ENCODE measurements at regions not wholly inside any gene's neighbourhood (a gene's known extent, or its start where the extent isn't known, plus 50 kb on each side); places are given as distances from the start of the nearest gene placed in this dataset.

- DNase-seq, result peak; percentile 81 to 84
Measured at GRCh38 chr3:194738254-194739093, 52.8 kb downstream of the FAM43A start.

DNA sequence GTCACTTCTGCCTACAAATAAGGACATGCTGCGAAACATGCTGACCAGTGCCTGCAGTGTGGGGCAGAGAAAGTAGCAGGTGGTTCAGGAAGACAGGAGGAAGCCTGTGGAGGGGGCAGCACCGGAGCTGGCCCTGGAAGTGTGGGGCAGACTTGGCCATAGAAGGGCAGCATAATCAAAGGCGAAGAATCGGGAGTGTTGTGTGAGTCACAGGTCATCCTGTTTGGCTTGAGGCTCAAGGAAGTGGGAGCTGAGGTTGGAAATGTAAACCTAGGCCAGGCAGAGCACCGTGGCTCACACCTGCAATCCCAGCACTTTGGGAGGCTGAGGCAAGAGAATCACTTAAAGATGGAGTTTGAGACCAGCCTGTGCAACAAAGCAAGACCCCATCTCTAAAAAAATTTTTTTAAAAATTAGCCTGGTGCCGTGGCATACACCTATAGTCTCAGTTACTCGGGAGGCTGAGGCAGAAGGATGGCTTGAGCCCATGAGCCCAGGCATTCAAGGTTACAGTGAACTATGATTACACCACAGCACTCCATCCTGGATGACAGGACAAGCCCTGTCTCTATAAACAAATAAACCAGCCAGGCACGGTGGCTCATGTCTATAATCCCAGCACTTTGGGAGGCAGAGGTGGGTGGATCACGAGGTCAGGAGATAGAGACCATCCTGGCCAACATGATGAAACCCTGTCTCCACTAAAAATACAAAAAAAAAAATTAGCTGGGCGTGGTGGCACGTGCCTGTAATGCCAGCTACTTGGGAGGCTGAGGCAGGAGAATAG lies 54.0 kb downstream of the FAM43A start:
- DNase-seq, result no peak

GRCh38 chr3:194740859-194741491 lies 55.3 kb downstream of the FAM43A start:
- no peak for DNase-seq

- DNase-seq, result no peak
Measured at GRCh38 chr3:194741916-194742315, 56.2 kb downstream of the FAM43A start.

DNA sequence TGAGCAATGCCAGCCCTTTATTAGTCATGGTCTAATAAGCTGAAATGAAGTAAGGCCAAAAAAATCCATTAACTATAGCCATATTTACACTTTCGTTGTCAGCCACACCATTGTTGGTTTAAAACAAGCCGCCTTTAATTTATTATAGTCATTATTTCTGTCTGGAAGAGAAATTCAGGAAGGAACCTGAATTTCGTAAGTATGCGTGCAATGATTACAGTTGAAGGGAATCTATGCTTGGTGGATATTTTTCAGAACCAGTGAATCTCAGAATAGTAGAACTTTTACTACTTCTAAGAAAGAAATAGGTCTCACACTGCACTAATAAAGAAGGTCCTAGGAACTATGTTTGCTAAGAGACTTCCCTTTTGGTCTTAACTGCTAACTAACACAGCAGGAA lies 59.1 kb downstream of the FAM43A start:
- no peak for DNase-seq

GRCh38 chr3:194745422-194746184 lies 59.9 kb downstream of the FAM43A start:
- DNase-seq, result no peak

GRCh38 chr3:194748225-194748624 lies 62.5 kb downstream of the FAM43A start:
- DNase-seq, result no peak

DNA sequence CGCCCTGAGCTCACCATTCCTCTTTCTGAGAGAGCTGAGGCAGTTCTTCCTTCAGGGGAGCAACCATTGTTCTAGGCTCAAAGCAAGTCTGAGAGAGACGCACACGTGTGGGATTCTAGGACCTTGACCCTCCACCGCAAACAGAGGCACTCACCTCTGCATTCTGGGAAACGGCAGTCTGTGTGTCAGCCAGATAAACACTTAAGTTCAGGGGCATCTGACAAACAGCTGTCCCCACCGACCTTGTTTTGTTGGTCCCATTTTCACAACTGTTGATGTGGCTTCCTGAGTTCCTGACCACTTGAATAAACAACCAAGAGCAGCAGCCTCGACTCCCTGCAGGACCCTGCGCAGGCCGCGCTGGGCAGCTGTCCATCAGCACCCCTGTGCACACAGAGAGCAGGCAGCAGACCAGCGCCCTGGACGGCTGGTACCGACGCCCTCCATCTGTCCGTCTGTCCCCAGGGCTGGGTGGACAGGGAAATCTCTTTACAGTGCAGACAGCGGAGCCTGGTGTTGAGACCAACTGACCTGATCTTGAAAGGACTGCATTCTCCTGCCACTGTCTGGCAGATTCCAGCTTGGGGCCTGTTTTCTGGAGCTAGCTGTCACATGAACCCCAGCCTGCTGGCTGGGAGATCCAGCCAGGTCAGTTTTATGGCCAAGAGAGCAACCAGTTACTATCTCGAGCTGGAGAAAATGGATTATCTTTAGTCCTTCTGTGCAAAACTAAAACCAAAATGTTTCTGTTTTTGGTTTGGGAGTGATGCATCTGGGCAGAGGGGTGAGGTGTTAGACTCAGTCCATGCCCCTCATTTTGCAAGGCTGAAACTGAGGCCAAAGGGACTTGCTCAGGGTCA lies 64.2 kb downstream of the FAM43A start:
- no peak for DNase-seq

- no peak for DNase-seq
Measured at GRCh38 chr3:194750491-194750828, 64.8 kb downstream of the FAM43A start.

- DNase-seq, result no peak
Measured at GRCh38 chr3:194755671-194756459, 70.2 kb downstream of the FAM43A start.

DNA sequence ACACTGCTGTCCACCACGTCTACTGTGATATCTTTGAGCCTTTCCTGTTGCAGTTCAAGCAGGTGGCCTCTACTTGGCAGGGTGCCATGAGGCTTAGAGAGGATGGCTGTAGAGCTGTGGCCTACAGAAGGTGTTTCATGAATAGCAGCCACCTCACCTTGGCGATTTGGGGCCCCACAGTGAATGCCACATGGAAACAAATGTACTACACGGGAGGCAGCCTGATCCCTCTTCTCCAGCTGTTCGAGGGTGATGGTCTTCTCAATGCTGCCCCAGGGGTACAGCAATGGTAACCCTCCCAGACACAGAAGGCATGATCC lies 70.7 kb downstream of the FAM43A start:
- peak in 1 of 2 donors; percentile 53 for DNase-seq

GRCh38 chr3:194756791-194757325 lies 71.2 kb downstream of the FAM43A start:
- peak; percentile 92 to 96 for DNase-seq

DNA sequence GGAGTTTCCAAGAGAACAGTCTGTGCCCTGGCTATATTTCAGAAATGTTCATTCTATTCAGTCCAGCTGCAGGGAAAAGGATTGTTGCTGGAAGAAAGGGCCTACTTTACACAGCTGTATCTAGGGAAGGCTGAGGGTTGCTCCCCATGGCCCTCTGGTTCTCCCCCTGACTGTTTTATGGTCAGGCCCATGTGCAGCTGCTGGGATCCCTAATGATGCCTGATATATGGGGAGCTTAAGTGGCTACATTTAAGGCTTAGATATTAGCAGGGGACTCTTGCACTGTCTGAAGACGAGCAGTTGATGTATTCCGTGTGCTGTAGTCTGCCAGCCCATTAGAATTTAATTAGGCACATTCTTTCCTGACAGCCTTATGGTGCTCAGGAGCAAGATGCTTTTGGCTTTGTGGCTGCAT lies 72.0 kb downstream of the FAM43A start:
- DNase-seq, result peak; percentile 20 to 47

- no peak for DNase-seq
Measured at GRCh38 chr3:194758716-194759115, 73.0 kb downstream of the FAM43A start.

- no peak for DNase-seq
Measured at GRCh38 chr3:194760494-194761137, 74.9 kb downstream of the FAM43A start.

DNA sequence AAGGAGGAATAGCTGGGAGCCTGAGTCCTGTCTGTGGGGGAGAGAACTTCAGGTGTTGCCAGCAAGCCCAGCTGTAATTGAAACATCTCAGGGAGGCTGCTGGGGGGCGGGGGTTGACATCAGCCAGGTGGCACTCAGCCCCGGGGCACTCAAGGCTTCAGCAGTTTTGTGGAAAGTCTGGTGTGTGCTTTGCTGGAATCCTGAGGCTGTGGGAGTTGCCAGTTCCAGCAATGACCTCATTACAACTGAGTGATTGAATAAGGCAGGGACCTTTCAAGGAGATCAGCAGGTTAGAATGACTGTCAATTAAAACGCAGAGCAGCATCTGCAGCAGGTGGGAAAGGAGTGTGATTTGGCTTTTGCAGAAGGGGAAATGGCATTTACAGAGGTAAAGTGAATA lies 75.7 kb downstream of the FAM43A start:
- no peak for DNase-seq

DNA sequence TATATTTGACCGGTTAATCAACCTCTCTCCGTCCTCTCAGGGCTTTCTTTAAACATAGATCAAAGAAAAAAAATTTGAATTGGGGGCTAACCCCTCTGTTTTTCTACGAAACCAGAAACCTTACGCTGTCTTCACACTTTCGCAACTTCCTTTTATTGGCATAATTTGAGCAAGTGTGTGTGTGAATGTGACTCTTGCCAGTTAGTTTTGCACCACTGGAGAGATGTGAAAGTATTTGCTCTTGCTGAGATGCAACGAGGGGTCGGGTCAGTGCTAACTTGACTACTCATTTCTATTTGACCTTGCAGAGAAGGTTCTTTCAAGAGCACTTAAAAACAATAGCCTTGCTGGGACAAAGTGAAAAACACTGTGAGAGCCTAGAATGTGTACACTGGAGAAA lies 81.2 kb downstream of the FAM43A start:
- no peak for DNase-seq

- DNase-seq, result no peak
Measured at GRCh38 chr3:194767446-194768207, 81.9 kb downstream of the FAM43A start.

DNA sequence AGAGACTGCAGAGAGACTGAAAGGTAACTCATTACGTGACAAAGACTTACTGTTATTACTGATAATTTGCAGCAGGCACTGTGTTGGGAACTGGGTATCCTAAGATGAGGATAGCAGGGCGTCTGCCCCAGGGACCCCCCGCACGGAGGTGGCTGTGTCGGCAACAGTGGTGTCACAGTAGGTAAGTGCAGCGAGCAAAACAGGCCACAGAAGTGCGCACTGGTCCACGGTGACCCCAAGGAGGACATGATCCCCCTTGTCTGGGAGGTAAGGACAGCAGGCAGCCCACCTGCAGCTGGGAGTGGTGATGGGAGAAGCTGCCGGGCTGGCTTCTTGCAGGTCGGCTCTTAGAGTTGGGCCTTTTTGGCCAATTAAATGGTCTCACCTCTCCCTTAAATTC lies 82.9 kb downstream of the FAM43A start:
- no peak for DNase-seq

Measured in hippocampal formation (tissue), 2 donors.